ENCODE measurements at regions not wholly inside any gene's neighbourhood (a gene's known extent, or its start where the extent isn't known, plus 50 kb on each side); places are given as distances from the start of the nearest gene placed in this dataset.

- no peak overlapping the region for H3K4me3 ChIP-seq
- no peak overlapping the region for H3K27ac ChIP-seq
- no peaks in the 10 kb centered on the region; the same call in 1 of the 2 replicates for H3K9me3 ChIP-seq (ENCODE audit: low read depth, low read length)
- TF ChIP-seq POLR2AphosphoS5 (IDR thresholded peaks at IDR 0.05; ENCODE audit: borderline replicate concordance, low read depth, low read length) (no peak), EZH2 (IDR thresholded peaks at IDR 0.05) (no peak), FOXP2 (optimal IDR thresholded peaks at IDR 0.05; ENCODE audit: control extremely low read depth, extremely low read length, insufficient read depth) (no peak)
- no peak for DNase-seq (ENCODE audit: low read depth, low spot score)
- no peak overlapping the region for H3K9ac ChIP-seq (ENCODE audit: insufficient read length)
- H3K36me3 ChIP-seq (ENCODE audit: insufficient read depth, low read length): no peaks in the 10 kb centered on the region
Observed at GRCh38 chr12:83472772-83473171, 786.1 kb downstream of the TMTC2 start.

- H3K4me3 ChIP-seq: no peak overlapping the region
- H3K9ac ChIP-seq (ENCODE audit: insufficient read length): no peak overlapping the region
- H3K36me3 ChIP-seq (ENCODE audit: insufficient read depth, low read length): no peaks in the 10 kb centered on the region
- H3K9me3 ChIP-seq (ENCODE audit: low read depth, low read length): no peaks in the 10 kb centered on the region; the same call in 1 of the 2 replicates
- TF ChIP-seq FOXP2 (optimal IDR thresholded peaks at IDR 0.05; ENCODE audit: control extremely low read depth, extremely low read length, insufficient read depth) (no peak), EZH2 (IDR thresholded peaks at IDR 0.05) (no peak), POLR2AphosphoS5 (IDR thresholded peaks at IDR 0.05; ENCODE audit: borderline replicate concordance, low read depth, low read length) (no peak)
- no peak overlapping the region for H3K27ac ChIP-seq
- DNase-seq (ENCODE audit: low read depth, low spot score): no peak
Observed at GRCh38 chr12:83472350-83472749, 785.6 kb downstream of the TMTC2 start.

- H3K9ac ChIP-seq (ENCODE audit: insufficient read length): no peak overlapping the region
- TF ChIP-seq EZH2 (IDR thresholded peaks at IDR 0.05) (no peak), POLR2AphosphoS5 (IDR thresholded peaks at IDR 0.05; ENCODE audit: borderline replicate concordance, low read depth, low read length) (no peak), FOXP2 (optimal IDR thresholded peaks at IDR 0.05; ENCODE audit: control extremely low read depth, extremely low read length, insufficient read depth) (no peak)
- no peak for DNase-seq (ENCODE audit: low read depth, low spot score)
Observed at GRCh38 chr12:83471341-83471740, 784.6 kb downstream of the TMTC2 start.

GRCh38 chr12:83470749-83471148 lies 784.0 kb downstream of the TMTC2 start:
- DNase-seq (ENCODE audit: low read depth, low spot score): no peak
- H3K4me3 ChIP-seq: no peak overlapping the region
- H3K9ac ChIP-seq (ENCODE audit: insufficient read length): no peak overlapping the region
- no peak overlapping the region for H3K27ac ChIP-seq
- no peaks in the 10 kb centered on the region for H3K9me3 ChIP-seq (ENCODE audit: low read depth, low read length)
- TF ChIP-seq POLR2AphosphoS5 (IDR thresholded peaks at IDR 0.05; ENCODE audit: borderline replicate concordance, low read depth, low read length): no peak
- TF ChIP-seq EZH2 (IDR thresholded peaks at IDR 0.05): no peak
- no peak for TF ChIP-seq FOXP2 (optimal IDR thresholded peaks at IDR 0.05; ENCODE audit: control extremely low read depth, extremely low read length, insufficient read depth)
- no peaks in the 10 kb centered on the region for H3K36me3 ChIP-seq (ENCODE audit: insufficient read depth, low read length)

More at GRCh38 chr12:83471341-83471740, 784.6 kb downstream of the TMTC2 start:
- H3K36me3 ChIP-seq (ENCODE audit: insufficient read depth, low read length): no peaks in the 10 kb centered on the region
- no peak overlapping the region for H3K27ac ChIP-seq
- no peaks in the 10 kb centered on the region; the same call in 1 of the 2 replicates for H3K9me3 ChIP-seq (ENCODE audit: low read depth, low read length)
- H3K4me3 ChIP-seq: no peak overlapping the region

GRCh38 chr12:83468988-83469908 lies 782.5 kb downstream of the TMTC2 start:
- no peak overlapping the region for H3K4me3 ChIP-seq
- H3K27ac ChIP-seq: no peak overlapping the region
- no peak overlapping the region for H3K9ac ChIP-seq (ENCODE audit: insufficient read length)
- H3K36me3 ChIP-seq (ENCODE audit: insufficient read depth, low read length): no peaks in the 10 kb centered on the region
- H3K9me3 ChIP-seq (ENCODE audit: low read depth, low read length): no peaks in the 10 kb centered on the region
- TF ChIP-seq FOXP2 (optimal IDR thresholded peaks at IDR 0.05; ENCODE audit: control extremely low read depth, extremely low read length, insufficient read depth) (no peak), POLR2AphosphoS5 (IDR thresholded peaks at IDR 0.05; ENCODE audit: borderline replicate concordance, low read depth, low read length) (no peak), EZH2 (IDR thresholded peaks at IDR 0.05) (no peak)
- DNase-seq (ENCODE audit: low read depth, low spot score): no peak

GRCh38 chr12:83465632-83466031 lies 778.9 kb downstream of the TMTC2 start:
- no peak overlapping the region for H3K27ac ChIP-seq
- H3K9me3 ChIP-seq (ENCODE audit: low read depth, low read length): no peaks in the 10 kb centered on the region
- no peak overlapping the region for H3K4me3 ChIP-seq
- H3K9ac ChIP-seq (ENCODE audit: insufficient read length): no peak overlapping the region
- no peaks in the 10 kb centered on the region for H3K36me3 ChIP-seq (ENCODE audit: insufficient read depth, low read length)
- no peak for TF ChIP-seq FOXP2 (optimal IDR thresholded peaks at IDR 0.05; ENCODE audit: control extremely low read depth, extremely low read length, insufficient read depth)
- no peak for TF ChIP-seq EZH2 (IDR thresholded peaks at IDR 0.05)
- TF ChIP-seq POLR2AphosphoS5 (IDR thresholded peaks at IDR 0.05; ENCODE audit: borderline replicate concordance, low read depth, low read length): no peak
- no peak for DNase-seq (ENCODE audit: low read depth, low spot score)

- TF ChIP-seq EZH2 (IDR thresholded peaks at IDR 0.05): no peak
- no peak for TF ChIP-seq FOXP2 (optimal IDR thresholded peaks at IDR 0.05; ENCODE audit: control extremely low read depth, extremely low read length, insufficient read depth)
- no peak for TF ChIP-seq POLR2AphosphoS5 (IDR thresholded peaks at IDR 0.05; ENCODE audit: borderline replicate concordance, low read depth, low read length)
- H3K36me3 ChIP-seq (ENCODE audit: insufficient read depth, low read length): no peaks in the 10 kb centered on the region
- no peak for DNase-seq (ENCODE audit: low read depth, low spot score)
- no peak overlapping the region for H3K27ac ChIP-seq
- H3K9ac ChIP-seq (ENCODE audit: insufficient read length): no peak overlapping the region
- H3K9me3 ChIP-seq (ENCODE audit: low read depth, low read length): no peaks in the 10 kb centered on the region
- no peak overlapping the region for H3K4me3 ChIP-seq
Observed at GRCh38 chr12:83462419-83462818, 775.7 kb downstream of the TMTC2 start.

- no peak overlapping the region for H3K4me3 ChIP-seq
- DNase-seq (ENCODE audit: low read depth, low spot score): no peak
- H3K27ac ChIP-seq: no peak overlapping the region
- H3K9ac ChIP-seq (ENCODE audit: insufficient read length): no peak overlapping the region
- H3K9me3 ChIP-seq (ENCODE audit: low read depth, low read length): no peaks in the 10 kb centered on the region
- no peaks in the 10 kb centered on the region for H3K36me3 ChIP-seq (ENCODE audit: insufficient read depth, low read length)
- TF ChIP-seq FOXP2 (optimal IDR thresholded peaks at IDR 0.05; ENCODE audit: control extremely low read depth, extremely low read length, insufficient read depth): no peak
Observed at GRCh38 chr12:83461336-83461935, 774.7 kb downstream of the TMTC2 start.
